CD14-positive monocyte (primary cell): ENCODE measurements at regions not wholly inside any gene's neighbourhood (a gene's known extent, or its start where the extent isn't known, plus 50 kb on each side); places are given as distances from the start of the nearest gene placed in this dataset.

Experiments
- DNase-seq, 3 donors: peaks; one replicate each; pipeline ENCODE4 v3.0.0-alpha.2; 2011 to 2022
- H2AFZ ChIP-seq: 2 replicates; pipeline ENCODE4 v1.6.0; 2012; ENCODE audit warnings: mild to moderate bottlenecking, low read depth, low read length, inconsistent platforms; ENCODE audit not compliant: insufficient read depth, poor library complexity, severe bottlenecking
- H3K27ac ChIP-seq, 2 donors: 1 replicate in 1 of 2; 2 replicates in 1 of 2; pipeline ENCODE4 v1.5.1; 2012 to 2013; ENCODE audit warnings: low read length in 2 of 2, control low read depth in 1 of 2, inconsistent platforms in 1 of 2, low read depth in 1 of 2, mild to moderate bottlenecking in 1 of 2
- H3K27me3 ChIP-seq, 2 donors: one replicate each; pipeline versions ENCODE4 v1.6.0 to v1.6.1; 2011 to 2013; ENCODE audit warnings: low read length in 2 of 2; ENCODE audit not compliant: control insufficient read depth in 2 of 2, insufficient read depth in 2 of 2
- H3K36me3 ChIP-seq, 2 donors: replicated peaks in 1 of 2; 1 replicate in 1 of 2; 2 replicates in 1 of 2; pipeline versions ENCODE4 v1.5.1 to v1.6.1; 2012 to 2013; ENCODE audit warnings: low read length in 2 of 2, control low read depth in 1 of 2, inconsistent platforms in 1 of 2, mild to moderate bottlenecking in 1 of 2; ENCODE audit not compliant: insufficient read depth in 2 of 2, control insufficient read depth in 1 of 2
- H3K4me1 ChIP-seq, 2 donors: 1 replicate in 1 of 2; 2 replicates in 1 of 2; pipeline versions ENCODE4 v1.5.1 to v1.6.1; 2012 to 2013; ENCODE audit warnings: low read length in 2 of 2, control low read depth in 1 of 2, inconsistent platforms in 1 of 2, mild to moderate bottlenecking in 1 of 2, moderate library complexity in 1 of 2; ENCODE audit not compliant: insufficient read depth in 2 of 2, control insufficient read depth in 1 of 2
- H3K4me2 ChIP-seq: replicated peaks from 2 replicates; pipeline ENCODE3; 2012; ENCODE audit warnings: low read length, moderate library complexity, mild to moderate bottlenecking; ENCODE audit not compliant: poor library complexity, severe bottlenecking; ENCODE audit errors: extremely low read depth
- H3K4me3 ChIP-seq, 3 experiments: fragments of 200-600 bp in 1 of 3; sonication (generic) in 1 of 3; replicated peaks in 1 of 3; 1 replicate in 2 of 3; 2 replicates in 1 of 3; pipeline ENCODE4 v1.5.1; 2011 to 2013; ENCODE audit warnings: low read length in 3 of 3, mild to moderate bottlenecking in 3 of 3, control low read depth in 2 of 3, low read depth in 2 of 3, inconsistent platforms in 1 of 3, moderate library complexity in 1 of 3
- H3K79me2 ChIP-seq: 2 replicates; pipeline ENCODE4 v1.6.0; 2012; ENCODE audit warnings: mild to moderate bottlenecking, control low read depth, inconsistent platforms, low read length, moderate library complexity; ENCODE audit not compliant: insufficient read depth
- H3K9ac ChIP-seq: 2 replicates; pipeline ENCODE4 v1.6.0; 2017; ENCODE audit warnings: low read length, mild to moderate bottlenecking; ENCODE audit not compliant: insufficient read depth, poor library complexity, severe bottlenecking
- H3K9me3 ChIP-seq, 2 donors: replicated peaks in 1 of 2; 1 replicate in 1 of 2; 2 replicates in 1 of 2; pipeline versions ENCODE4 v1.5.1 to v1.6.1; 2012 to 2013; ENCODE audit warnings: low read length in 2 of 2, control low read depth in 1 of 2; ENCODE audit not compliant: control insufficient read depth in 1 of 2, insufficient read depth in 1 of 2
- H4K20me1 ChIP-seq: 2 replicates; pipeline ENCODE4 v1.6.0; 2012; ENCODE audit warnings: mild to moderate bottlenecking, low read length, control low read depth, moderate library complexity; ENCODE audit not compliant: insufficient read depth
- H3K27ac Mint-ChIP-seq, 7 donors: one replicate each; pipeline ENCODE4 v1.8.0; 2020; ENCODE audit warnings: mild to moderate bottlenecking in 7 of 7, mixed read lengths in 7 of 7, moderate library complexity in 6 of 7, inconsistent platforms in 2 of 7
- H3K27me3 Mint-ChIP-seq, 3 donors: one replicate each; pipeline ENCODE4 v1.8.0; 2021 to 2022; ENCODE audit warnings: low read depth in 3 of 3, mild to moderate bottlenecking in 3 of 3, mixed read lengths in 3 of 3, moderate library complexity in 3 of 3, inconsistent platforms in 1 of 3
- H3K36me3 Mint-ChIP-seq, 2 donors: one replicate each; pipeline ENCODE4 v1.8.0; 2020; ENCODE audit warnings: mixed read lengths in 2 of 2, inconsistent platforms in 1 of 2, mild to moderate bottlenecking in 1 of 2
- H3K4me1 Mint-ChIP-seq: one replicate; pipeline ENCODE4 v1.8.0; 2020; ENCODE audit warnings: mild to moderate bottlenecking, mixed read lengths
- H3K4me3 Mint-ChIP-seq, 2 donors: one replicate each; pipeline ENCODE4 v1.8.0; 2020; ENCODE audit warnings: mild to moderate bottlenecking in 2 of 2, mixed read lengths in 2 of 2, moderate library complexity in 1 of 2
- H3K9me3 Mint-ChIP-seq, 7 donors: one replicate each; pipeline ENCODE4 v1.8.0; 2020 to 2022; ENCODE audit warnings: mixed read lengths in 7 of 7, mild to moderate bottlenecking in 6 of 7, moderate library complexity in 6 of 7, inconsistent platforms in 2 of 7
- WGBS: methylation state at CpG from one replicate; pipeline ENCODE4 v1.1.5; 2013; ENCODE audit warnings: missing lambda C conversion rate; ENCODE audit not compliant: insufficient coverage; 5-methylcytosine and 5-hydroxymethylcytosine counted together
- intact Hi-C, 2 donors: fragments of 100-400 bp; cut with micrococcal nuclease; formaldehyde crosslinking; loops; one replicate each; pipeline versions ENCODE4 v1.15.0 to v1.15.1; 2023
- TF ChIP-seq, protein P1 (sequence below): fragments of 200-600 bp; IDR thresholded peaks from one replicate; pipeline ENCODE4 v1.8.0; 2022; ENCODE audit warnings: antibody characterized with exemption, mild to moderate bottlenecking

DNA sequence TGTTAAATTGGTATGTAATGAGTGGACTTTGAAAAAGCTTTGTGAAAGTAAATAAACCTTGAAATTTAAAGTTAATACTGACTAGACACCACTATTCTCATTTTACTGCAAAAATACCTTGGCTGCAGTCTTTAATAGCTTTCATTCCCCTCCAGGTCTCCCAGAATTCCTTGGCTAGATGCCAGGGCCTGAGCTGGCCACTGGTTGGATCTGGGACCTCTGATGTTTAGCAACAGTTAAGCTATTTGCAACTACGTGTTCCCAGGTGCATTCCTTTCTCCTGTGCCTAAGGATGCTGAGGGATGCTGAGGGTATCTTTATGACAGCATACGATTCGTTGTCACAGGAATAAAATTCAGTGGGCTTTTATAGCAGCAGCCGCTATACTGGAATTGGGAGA is 938.7 kb downstream of the TTLL7 start:
- H3K27ac ChIP-seq, result no peak overlapping the region
- no peak overlapping the region for H3K4me2 ChIP-seq
- no peak for DNase-seq
- no peaks in the 10 kb centered on the region for H3K27me3 ChIP-seq
- Mint-ChIP-seq H3K4me1 (no peaks in the 10 kb centered on the region), H3K27me3 (peaks cover 0 to 1% (median 0%) of the 10 kb centered on the region in 3 donors), H3K4me3 (no peak overlapping the region), H3K36me3 (no peaks in the 10 kb centered on the region), H3K27ac (no peak overlapping the region), H3K9me3 (peaks cover 0 to 5% (median 2%) of the 10 kb centered on the region in 7 donors)
- H4K20me1 ChIP-seq, result no peaks in the 10 kb centered on the region
- no peaks in the 10 kb centered on the region for H3K79me2 ChIP-seq
- intact Hi-C loops, result no loop called here
- H3K9ac ChIP-seq, result no peak overlapping the region
- H2AFZ ChIP-seq, result no peak overlapping the region
- H3K4me3 ChIP-seq, result no peak overlapping the region
- H3K9me3 ChIP-seq, result peaks cover 3 to 5% of the 10 kb centered on the region in 2 donors
- 95% methylated on average over 3 of the region's 4 CpGs for WGBS
- H3K4me1 ChIP-seq, result no peaks in the 10 kb centered on the region
- TF ChIP-seq, protein P1, sequence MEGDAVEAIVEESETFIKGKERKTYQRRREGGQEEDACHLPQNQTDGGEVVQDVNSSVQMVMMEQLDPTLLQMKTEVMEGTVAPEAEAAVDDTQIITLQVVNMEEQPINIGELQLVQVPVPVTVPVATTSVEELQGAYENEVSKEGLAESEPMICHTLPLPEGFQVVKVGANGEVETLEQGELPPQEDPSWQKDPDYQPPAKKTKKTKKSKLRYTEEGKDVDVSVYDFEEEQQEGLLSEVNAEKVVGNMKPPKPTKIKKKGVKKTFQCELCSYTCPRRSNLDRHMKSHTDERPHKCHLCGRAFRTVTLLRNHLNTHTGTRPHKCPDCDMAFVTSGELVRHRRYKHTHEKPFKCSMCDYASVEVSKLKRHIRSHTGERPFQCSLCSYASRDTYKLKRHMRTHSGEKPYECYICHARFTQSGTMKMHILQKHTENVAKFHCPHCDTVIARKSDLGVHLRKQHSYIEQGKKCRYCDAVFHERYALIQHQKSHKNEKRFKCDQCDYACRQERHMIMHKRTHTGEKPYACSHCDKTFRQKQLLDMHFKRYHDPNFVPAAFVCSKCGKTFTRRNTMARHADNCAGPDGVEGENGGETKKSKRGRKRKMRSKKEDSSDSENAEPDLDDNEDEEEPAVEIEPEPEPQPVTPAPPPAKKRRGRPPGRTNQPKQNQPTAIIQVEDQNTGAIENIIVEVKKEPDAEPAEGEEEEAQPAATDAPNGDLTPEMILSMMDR, result no peak
- H3K36me3 ChIP-seq, result no peaks in the 10 kb centered on the region

DNA sequence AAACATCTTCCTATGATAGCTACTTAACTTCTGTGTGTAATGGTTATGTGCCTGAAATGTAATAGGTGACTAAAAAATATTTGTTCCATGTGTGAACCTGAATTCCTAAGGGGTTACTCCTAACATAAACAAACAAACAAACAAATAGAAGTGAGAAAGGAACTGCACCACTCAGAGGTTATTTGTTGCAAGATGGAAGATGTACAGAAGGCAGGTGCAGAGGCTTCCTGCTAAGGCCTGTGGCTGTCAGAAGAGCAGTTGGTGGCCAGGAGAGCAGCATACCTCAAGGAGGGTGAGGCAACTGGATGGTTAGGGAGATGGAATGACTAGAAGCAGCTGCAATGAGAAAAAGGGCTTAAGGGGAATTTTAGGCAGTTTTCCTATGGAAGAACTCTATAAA is 940.6 kb downstream of the TTLL7 start:
- Mint-ChIP-seq H3K4me1 (no peaks in the 10 kb centered on the region), H3K27ac (no peak overlapping the region), H3K9me3 (peaks cover 1 to 6% (median 4%) of the 10 kb centered on the region in 7 donors), H3K4me3 (no peak overlapping the region), H3K36me3 (no peaks in the 10 kb centered on the region), H3K27me3 (peaks cover 0 to 1% (median 0%) of the 10 kb centered on the region in 3 donors)
- no peak for DNase-seq
- intact Hi-C loops, result no loop called here
- no peak overlapping the region for H3K4me2 ChIP-seq
- H3K79me2 ChIP-seq, result no peaks in the 10 kb centered on the region
- H3K27ac ChIP-seq, result no peak overlapping the region
- no peaks in the 10 kb centered on the region for H4K20me1 ChIP-seq
- H3K36me3 ChIP-seq, result no peaks in the 10 kb centered on the region
- TF ChIP-seq, protein P1, result no peak
- no peaks in the 10 kb centered on the region for H3K27me3 ChIP-seq
- no peak overlapping the region for H2AFZ ChIP-seq
- H3K9me3 ChIP-seq, result peaks cover 3 to 5% of the 10 kb centered on the region in 2 donors
- H3K4me3 ChIP-seq, result no peak overlapping the region
- H3K9ac ChIP-seq, result no peak overlapping the region
- H3K4me1 ChIP-seq, result no peaks in the 10 kb centered on the region
